Lower lobe of right lung (tissue), 2 donors: ENCODE measurements at regions not wholly inside any gene's neighbourhood (a gene's known extent, or its start where the extent isn't known, plus 50 kb on each side); places are given as distances from the start of the nearest gene placed in this dataset.
A peak's percentile ranks its signal among the peaks of the same experiment; 100 is the strongest.

ENCODE experiments used
- ATAC-seq, 2 donors: fragments of 200-7000 bp; cut with Tn5 transposase; one replicate each; pipeline ENCODE4 v1.9.1; 2020 to 2022; ENCODE audit warnings: mild to moderate bottlenecking in 2 of 2, moderate library complexity in 2 of 2
- DNase-seq: peaks from one replicate; pipeline ENCODE4 v3.0.0-alpha.2; 2020
- H3K27ac ChIP-seq: fragments of 200-600 bp; one replicate; pipeline ENCODE4 v1.8.0; 2022
- H3K27me3 ChIP-seq: fragments of 200-600 bp; one replicate; pipeline ENCODE4 v1.8.0; 2022; ENCODE audit warnings: low read depth
- H3K36me3 ChIP-seq: fragments of 200-600 bp; one replicate; pipeline ENCODE4 v1.8.0; 2022; ENCODE audit warnings: mild to moderate bottlenecking
- H3K4me1 ChIP-seq: fragments of 200-600 bp; one replicate; pipeline ENCODE4 v1.8.0; 2022
- H3K4me3 ChIP-seq: fragments of 200-600 bp; one replicate; pipeline ENCODE4 v1.8.0; 2022; ENCODE audit warnings: mild to moderate bottlenecking
- H3K9me3 ChIP-seq: fragments of 200-600 bp; one replicate; pipeline ENCODE4 v1.8.0; 2022
- intact Hi-C: fragments of 100-400 bp; cut with DNase I; formaldehyde crosslinking; loops from one replicate; pipeline ENCODE4 v1.11.0; 2022
- TF ChIP-seq, protein P1 (sequence below): fragments of 200-600 bp; IDR thresholded peaks from one replicate; pipeline ENCODE4 v1.8.0; 2022; ENCODE audit warnings: antibody characterized with exemption, mild to moderate bottlenecking
- donor health status: DM: no; HTN: yes; CAD: no; lungs with severe emphysema.

DNA sequence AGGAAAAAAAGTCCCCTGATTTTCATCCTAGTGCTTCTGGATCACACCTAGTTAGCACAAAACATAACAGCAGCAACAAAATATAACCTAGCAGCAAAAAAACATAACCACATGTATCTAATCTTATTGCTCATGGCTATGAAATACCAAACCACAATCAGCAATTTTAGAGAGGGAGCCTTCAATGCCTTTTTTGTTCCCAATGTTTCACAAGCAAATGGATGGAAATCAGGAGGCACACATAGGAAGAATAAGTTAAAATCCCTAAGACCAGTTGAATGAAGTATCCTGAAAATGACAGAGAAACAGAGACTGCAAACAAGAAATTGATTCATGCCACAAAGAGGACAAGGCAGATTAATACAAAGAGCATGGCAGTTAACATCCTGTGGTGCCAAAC is 361.6 kb downstream of the GPM6A start:
- TF ChIP-seq, protein P1, sequence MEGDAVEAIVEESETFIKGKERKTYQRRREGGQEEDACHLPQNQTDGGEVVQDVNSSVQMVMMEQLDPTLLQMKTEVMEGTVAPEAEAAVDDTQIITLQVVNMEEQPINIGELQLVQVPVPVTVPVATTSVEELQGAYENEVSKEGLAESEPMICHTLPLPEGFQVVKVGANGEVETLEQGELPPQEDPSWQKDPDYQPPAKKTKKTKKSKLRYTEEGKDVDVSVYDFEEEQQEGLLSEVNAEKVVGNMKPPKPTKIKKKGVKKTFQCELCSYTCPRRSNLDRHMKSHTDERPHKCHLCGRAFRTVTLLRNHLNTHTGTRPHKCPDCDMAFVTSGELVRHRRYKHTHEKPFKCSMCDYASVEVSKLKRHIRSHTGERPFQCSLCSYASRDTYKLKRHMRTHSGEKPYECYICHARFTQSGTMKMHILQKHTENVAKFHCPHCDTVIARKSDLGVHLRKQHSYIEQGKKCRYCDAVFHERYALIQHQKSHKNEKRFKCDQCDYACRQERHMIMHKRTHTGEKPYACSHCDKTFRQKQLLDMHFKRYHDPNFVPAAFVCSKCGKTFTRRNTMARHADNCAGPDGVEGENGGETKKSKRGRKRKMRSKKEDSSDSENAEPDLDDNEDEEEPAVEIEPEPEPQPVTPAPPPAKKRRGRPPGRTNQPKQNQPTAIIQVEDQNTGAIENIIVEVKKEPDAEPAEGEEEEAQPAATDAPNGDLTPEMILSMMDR = no peak
- no peaks in the 10 kb centered on the region for H3K9me3 ChIP-seq
- ATAC-seq = no peak
- no peak overlapping the region for H3K4me3 ChIP-seq
- intact Hi-C loops = no loop called here
- no peaks in the 10 kb centered on the region for H3K27me3 ChIP-seq
- no peaks in the 10 kb centered on the region for H3K36me3 ChIP-seq
- H3K4me1 ChIP-seq = no peaks in the 10 kb centered on the region
- H3K27ac ChIP-seq = no peak overlapping the region
- DNase-seq = no peak

DNA sequence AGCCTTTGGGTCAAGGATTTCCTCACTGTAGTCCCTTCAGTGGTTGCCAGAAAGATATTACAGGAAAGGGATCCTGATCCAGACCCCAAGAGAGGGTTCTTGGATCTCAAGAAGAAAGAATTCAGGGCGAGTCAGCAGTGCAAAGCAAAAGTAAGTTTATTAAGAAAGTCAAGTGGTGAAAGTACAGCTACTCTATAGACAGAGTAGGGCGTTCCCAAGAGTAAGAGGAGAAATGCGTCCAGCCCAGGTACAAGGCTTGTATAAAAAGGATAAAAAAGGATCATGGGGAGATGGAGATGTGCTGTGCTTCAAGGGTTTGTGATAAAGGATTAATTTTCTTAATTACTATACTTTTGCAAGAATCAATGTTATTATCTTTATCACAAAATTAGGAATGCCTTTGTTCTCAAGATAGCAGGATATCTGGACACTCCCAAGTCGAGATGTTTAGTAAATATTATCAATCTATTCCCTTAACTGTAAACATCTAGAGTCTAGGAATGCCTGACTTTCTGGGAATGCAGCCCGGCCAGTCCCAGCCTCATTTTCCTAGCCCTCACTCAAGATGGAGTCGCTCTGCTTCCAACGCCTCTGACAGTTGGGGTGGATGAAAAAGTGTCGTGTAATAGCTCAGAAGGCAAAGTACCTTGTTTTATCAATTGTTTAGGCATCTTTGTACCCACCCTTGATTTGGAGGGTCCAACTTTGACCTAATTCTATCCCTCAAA is 360.7 kb downstream of the GPM6A start:
- Histone ChIP-seq H3K4me1 (no peaks in the 10 kb centered on the region), H3K36me3 (no peaks in the 10 kb centered on the region), H3K27ac (no peak overlapping the region), H3K27me3 (no peaks in the 10 kb centered on the region), H3K9me3 (peaks cover 5% of the 10 kb centered on the region), H3K4me3 (no peak overlapping the region)
- TF ChIP-seq, protein P1 = no peak
- peak; percentile 54 to 61 for ATAC-seq
- intact Hi-C loops = no loop called here
- no peak for DNase-seq

DNA sequence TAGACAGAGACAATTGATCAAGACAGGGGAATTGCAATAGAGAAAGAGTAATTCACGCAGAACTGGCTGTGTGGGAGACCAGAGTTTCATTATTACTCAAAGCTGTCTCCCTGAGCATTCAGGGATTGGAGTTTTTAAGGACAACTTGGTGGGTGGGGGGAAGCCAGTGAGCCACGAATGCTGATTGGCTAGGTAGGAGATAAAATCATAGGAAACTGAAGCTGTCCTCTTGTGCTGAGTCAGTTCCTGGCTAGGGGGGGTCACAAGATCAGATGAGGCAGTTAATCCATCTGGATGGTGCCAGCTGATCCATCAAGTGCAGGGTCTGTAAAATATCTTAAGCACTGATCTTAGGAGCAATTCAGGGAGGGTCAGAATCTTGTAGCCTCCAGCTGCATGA is 358.6 kb downstream of the GPM6A start:
- Histone ChIP-seq H3K27ac (no peak overlapping the region), H3K4me1 (no peaks in the 10 kb centered on the region), H3K4me3 (no peak overlapping the region), H3K27me3 (no peaks in the 10 kb centered on the region), H3K9me3 (peaks cover 5% of the 10 kb centered on the region), H3K36me3 (no peaks in the 10 kb centered on the region)
- intact Hi-C loops = no loop called here
- DNase-seq (no peak), ATAC-seq (no peak)
- TF ChIP-seq, protein P1 = no peak

DNA sequence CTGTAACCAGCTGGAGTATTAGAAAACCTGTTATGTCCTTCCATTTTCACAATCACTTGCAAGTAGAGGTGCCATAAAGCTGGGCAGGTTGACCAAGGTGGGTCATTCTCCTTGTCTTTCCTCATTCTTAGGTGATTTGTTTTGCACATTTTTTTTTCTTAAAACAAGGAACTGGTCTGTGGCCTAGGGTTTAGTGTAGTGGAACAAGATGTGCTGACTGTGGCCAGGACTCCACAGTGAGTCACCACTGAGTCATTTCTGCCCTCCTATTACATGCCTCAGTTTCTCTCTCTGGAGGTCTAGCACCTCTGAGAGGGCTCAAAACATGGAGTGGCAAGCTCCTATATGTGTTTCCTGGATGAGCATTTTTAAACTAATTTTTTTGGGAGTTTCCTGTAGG is 355.9 kb downstream of the GPM6A start:
- H3K4me1 ChIP-seq = no peaks in the 10 kb centered on the region
- no peak overlapping the region for H3K4me3 ChIP-seq
- H3K9me3 ChIP-seq = peaks cover 5% of the 10 kb centered on the region
- TF ChIP-seq, protein P1 = no peak
- no peak overlapping the region for H3K27ac ChIP-seq
- H3K27me3 ChIP-seq = no peaks in the 10 kb centered on the region
- no peak for DNase-seq
- intact Hi-C loops = no loop called here
- no peaks in the 10 kb centered on the region for H3K36me3 ChIP-seq
- ATAC-seq = no peak

DNA sequence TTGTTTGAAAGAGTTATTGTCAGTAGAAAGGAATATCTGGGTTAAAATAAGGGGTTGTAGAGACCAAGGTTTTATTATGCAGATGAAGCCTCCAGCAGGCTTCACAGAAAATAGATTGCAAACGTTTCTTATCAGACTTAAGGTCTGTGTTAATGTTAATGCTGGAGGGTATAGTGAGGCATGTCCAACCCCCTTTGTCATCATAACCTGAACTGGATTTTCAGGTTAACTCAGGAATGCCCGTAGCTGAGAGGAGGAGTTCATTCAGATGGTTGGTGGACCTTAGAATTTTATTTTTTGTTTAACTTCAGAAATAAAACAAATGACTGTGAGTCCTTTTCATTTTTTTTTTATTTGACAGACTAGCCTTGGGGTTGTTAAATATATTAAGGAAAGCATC is 354.1 kb downstream of the GPM6A start:
- Histone ChIP-seq H3K27ac (no peak overlapping the region), H3K4me1 (no peaks in the 10 kb centered on the region), H3K4me3 (no peak overlapping the region), H3K36me3 (no peaks in the 10 kb centered on the region), H3K27me3 (no peaks in the 10 kb centered on the region), H3K9me3 (peaks cover 5% of the 10 kb centered on the region)
- DNase-seq = no peak
- intact Hi-C loops = no loop called here
- TF ChIP-seq, protein P1 = no peak
- no peak for ATAC-seq
